ENCODE measurements at regions not wholly inside any gene's neighbourhood (a gene's known extent, or its start where the extent isn't known, plus 50 kb on each side); places are given as distances from the start of the nearest gene placed in this dataset.

- DNase-seq, result no peak
These were observed 98.9 kb upstream of the IRF2BP2 start for GRCh38 chr1:234708700-234709395.

GRCh38 chr1:234707641-234708040 lies 97.7 kb upstream of the IRF2BP2 start:
- DNase-seq, result no peak

GRCh38 chr1:234706931-234707330 lies 97.0 kb upstream of the IRF2BP2 start:
- no peak for DNase-seq

GRCh38 chr1:234706199-234706598 lies 96.2 kb upstream of the IRF2BP2 start:
- no peak for DNase-seq

- no peak for DNase-seq
These were observed 95.6 kb upstream of the IRF2BP2 start for GRCh38 chr1:234705615-234706014.

GRCh38 chr1:234704106-234704887 lies 94.3 kb upstream of the IRF2BP2 start:
- DNase-seq, result no peak

- no peak for DNase-seq
These were observed 92.5 kb upstream of the IRF2BP2 start for GRCh38 chr1:234702342-234703000.

GRCh38 chr1:234701737-234702341 lies 91.9 kb upstream of the IRF2BP2 start:
- DNase-seq, result no peak

- DNase-seq, result peak; percentile 80
These were observed 90.1 kb upstream of the IRF2BP2 start for GRCh38 chr1:234699795-234700665.

GRCh38 chr1:234698686-234699085 lies 88.7 kb upstream of the IRF2BP2 start:
- no peak for DNase-seq

- DNase-seq, result no peak
These were observed 87.8 kb upstream of the IRF2BP2 start for GRCh38 chr1:234697741-234698140.

GRCh38 chr1:234697015-234697414 lies 87.0 kb upstream of the IRF2BP2 start:
- no peak for DNase-seq

- DNase-seq, result no peak
These were observed 86.2 kb upstream of the IRF2BP2 start for GRCh38 chr1:234696148-234696576.

- no peak for DNase-seq
These were observed 84.7 kb upstream of the IRF2BP2 start for GRCh38 chr1:234694661-234695060.

GRCh38 chr1:234692966-234693580 lies 83.1 kb upstream of the IRF2BP2 start:
- DNase-seq, result no peak

GRCh38 chr1:234691567-234691966 lies 81.6 kb upstream of the IRF2BP2 start:
- no peak for DNase-seq

GRCh38 chr1:234690872-234691271 lies 80.9 kb upstream of the IRF2BP2 start:
- no peak for DNase-seq

GRCh38 chr1:234689236-234689635 lies 79.3 kb upstream of the IRF2BP2 start:
- DNase-seq, result no peak

GRCh38 chr1:234687011-234687410 lies 77.0 kb upstream of the IRF2BP2 start:
- DNase-seq, result no peak

- DNase-seq, result no peak
These were observed 76.1 kb upstream of the IRF2BP2 start for GRCh38 chr1:234686035-234686434.

- no peak for DNase-seq
These were observed 74.9 kb upstream of the IRF2BP2 start for GRCh38 chr1:234684856-234685255.

Data from eye (tissue), 1 donor.